SK-N-SH (cell line): ENCODE measurements at regions not wholly inside any gene's neighbourhood (a gene's known extent, or its start where the extent isn't known, plus 50 kb on each side); places are given as distances from the start of the nearest gene placed in this dataset.

ENCODE experiments used
- CTCF ChIA-PET: fragments of 300-600, 350-600 bp; formaldehyde crosslinking; extraction: SDS; loops from one replicate; lab custom pipeline; 2021; lab: Yijun Ruan, JAX
- POLR2A ChIA-PET: fragments of 350-600 bp; sonication (Branson Sonifier 250); formaldehyde crosslinking; extraction: SDS; loops from one replicate; lab custom pipeline; 2020; ENCODE audit warnings: antibody characterized with exemption, inconsistent platforms; lab: Yijun Ruan, JAX
- DNase-seq: peaks from one replicate; pipeline ENCODE4 v3.0.0; 2012
- H2AFZ ChIP-seq: fragments of 200-600 bp; sonication (generic); 2 replicates; pipeline ENCODE4 v1.8.1; 2016; ENCODE audit warnings: antibody characterized with exemption, mild to moderate bottlenecking, low read depth
- H3F3A ChIP-seq: fragments of 200-600 bp; sonication (generic); replicated peaks from 2 replicates; pipeline ENCODE3; 2016; ENCODE audit warnings: antibody characterized with exemption, mild to moderate bottlenecking; ENCODE audit not compliant: insufficient read depth
- H3K27ac ChIP-seq, 2 experiments: fragments of 200-500 bp in 1 of 2; fragments of 200-600 bp in 1 of 2; sonication (Bioruptor generic) in 1 of 2; sonication (generic), shearing (Covaris generic) in 1 of 2; 2 replicates each; pipeline versions ENCODE4 v1.5.1 to v1.6.1; 2014 to 2016; ENCODE audit warnings: low read depth in 2 of 2, inconsistent platforms in 1 of 2, low read length in 1 of 2, mild to moderate bottlenecking in 1 of 2, mixed read lengths in 1 of 2
- H3K27me3 ChIP-seq: fragments of 200-600 bp; sonication (generic), shearing (Covaris generic); 2 replicates; pipeline ENCODE4 v1.6.1; 2016; ENCODE audit warnings: mixed run types; ENCODE audit not compliant: insufficient read depth
- H3K36me3 ChIP-seq, 2 experiments: fragments of 200-500 bp in 1 of 2; fragments of 200-600 bp in 1 of 2; sonication (Bioruptor generic) in 1 of 2; sonication (generic) in 1 of 2; replicated peaks in 1 of 2; 2 replicates each; pipeline versions ENCODE3 to v1.5.1; 2014 to 2016; ENCODE audit warnings: low read length in 1 of 2, mild to moderate bottlenecking in 1 of 2; ENCODE audit not compliant: insufficient read depth in 2 of 2, control insufficient read depth in 1 of 2
- H3K4me1 ChIP-seq, 2 experiments: fragments of 200-500 bp in 1 of 2; fragments of 200-600 bp in 1 of 2; sonication (Bioruptor generic) in 1 of 2; sonication (generic), shearing (Covaris generic) in 1 of 2; 2 replicates each; pipeline versions ENCODE4 v1.5.1 to v1.6.1; 2014 to 2016; ENCODE audit warnings: low read depth in 1 of 2, low read length in 1 of 2, mixed run types in 1 of 2; ENCODE audit not compliant: insufficient read depth in 2 of 2, control insufficient read depth in 1 of 2
- H3K4me2 ChIP-seq: fragments of 200-600 bp; sonication (generic), shearing (Covaris generic); 2 replicates; pipeline ENCODE4 v1.6.1; 2017; ENCODE audit warnings: mixed run types
- H3K4me3 ChIP-seq, 2 experiments: fragments of 200-500 bp in 1 of 2; fragments of 200-600 bp in 1 of 2; sonication (Bioruptor generic) in 1 of 2; sonication (generic), shearing (Covaris generic) in 1 of 2; 2 replicates each; pipeline versions ENCODE4 v1.5.1 to v1.8.1; 2014 to 2016; ENCODE audit warnings: low read depth in 2 of 2, inconsistent platforms in 1 of 2, low read length in 1 of 2, mild to moderate bottlenecking in 1 of 2, mixed read lengths in 1 of 2, moderate library complexity in 1 of 2
- H3K79me2 ChIP-seq: fragments of 200-600 bp; sonication (generic); 2 replicates; pipeline ENCODE4 v1.8.1; 2017; ENCODE audit warnings: mild to moderate bottlenecking; ENCODE audit not compliant: insufficient read depth
- H3K9ac ChIP-seq: fragments of 200-600 bp; sonication (generic); 2 replicates; pipeline ENCODE4 v1.6.1; 2017; ENCODE audit warnings: mixed run types
- H3K9me2 ChIP-seq: fragments of 200-600 bp; sonication (generic); 2 replicates; pipeline ENCODE4 v1.6.1; 2017; ENCODE audit warnings: mixed run types
- H3K9me3 ChIP-seq: fragments of 200-600 bp; sonication (generic); 2 replicates; pipeline ENCODE4 v1.6.1; 2017; ENCODE audit warnings: mixed run types, mild to moderate bottlenecking, moderate library complexity
- H4K20me1 ChIP-seq: fragments of 200-600 bp; sonication (generic); 2 replicates; pipeline ENCODE4 v1.6.1; 2017; ENCODE audit warnings: mild to moderate bottlenecking, mixed run types; ENCODE audit not compliant: insufficient read depth
- CTCF ChIP-seq: fragments of 200-600 bp; sonication (generic); IDR thresholded peaks from 2 replicates; pipeline ENCODE4 v1.6.1; 2017; ENCODE audit warnings: antibody characterized with exemption, mild to moderate bottlenecking, moderate library complexity
- EP300 ChIP-seq, 2 experiments: IDR thresholded peaks; 2 replicates each; pipeline versions ENCODE4 v1.4.0 to v1.6.1; 2012; ENCODE audit warnings: borderline replicate concordance in 1 of 2, low read depth in 1 of 2, low read length in 1 of 2
- EZH2phosphoT487 ChIP-seq: fragments of 200-600 bp; sonication (generic); IDR thresholded peaks from 2 replicates; pipeline ENCODE4 v1.6.1; 2017; ENCODE audit warnings: low read depth, mixed run types, mild to moderate bottlenecking, antibody characterized with exemption, moderate library complexity, borderline replicate concordance
- FOSL2 ChIP-seq: IDR thresholded peaks from 2 replicates; pipeline ENCODE4 v1.4.0; 2012; ENCODE audit warnings: low read depth, mild to moderate bottlenecking, moderate library complexity, borderline replicate concordance
- FOXJ3 ChIP-seq: sonication (generic); formaldehyde crosslinking; IDR thresholded peaks from 2 replicates; pipeline ENCODE4 v1.5.1; 2020; ENCODE audit warnings: mild to moderate bottlenecking, missing genetic modification reagents
- FOXM1 ChIP-seq: IDR thresholded peaks from 2 replicates; pipeline ENCODE4 v1.4.0; 2012; ENCODE audit warnings: low read depth, mild to moderate bottlenecking
- GABPA ChIP-seq: IDR thresholded peaks from 2 replicates; pipeline ENCODE4 v1.4.0; 2012; ENCODE audit warnings: low read depth, mild to moderate bottlenecking
- MXI1 ChIP-seq: IDR thresholded peaks from 2 replicates; pipeline ENCODE4 v1.6.1; 2012; ENCODE audit warnings: mild to moderate bottlenecking, low read depth, low read length, improper control_type of control experiment
- NFIC ChIP-seq: IDR thresholded peaks from 2 replicates; pipeline ENCODE4 v1.4.0; 2012; ENCODE audit warnings: borderline replicate concordance
- PBX3 ChIP-seq: IDR thresholded peaks from 2 replicates; pipeline ENCODE4; 2012
- SIN3A ChIP-seq: IDR thresholded peaks from 2 replicates; pipeline ENCODE4 v1.6.1; 2012; ENCODE audit warnings: low read depth, mild to moderate bottlenecking, low read length, moderate library complexity, borderline replicate concordance
- SMC3 ChIP-seq: IDR thresholded peaks from 2 replicates; pipeline ENCODE4 v1.6.1; 2012; ENCODE audit warnings: low read depth, low read length, improper control_type of control experiment
- TAF1 ChIP-seq: IDR thresholded peaks from 2 replicates; pipeline ENCODE4 v1.6.1; 2012; ENCODE audit warnings: low read depth, mild to moderate bottlenecking, low read length, moderate library complexity, borderline replicate concordance
- TCF12 ChIP-seq: IDR thresholded peaks from 2 replicates; pipeline ENCODE4 v1.4.0; 2012
- ZBTB33 ChIP-seq: IDR thresholded peaks from 2 replicates; pipeline ENCODE4 v1.4.0; 2012; ENCODE audit warnings: low read depth, borderline replicate concordance
- WGBS: methylation state at CpG from one replicate; pipeline ENCODE4 v1.1.6; 2017; ENCODE audit warnings: low lambda C conversion rate; 5-methylcytosine and 5-hydroxymethylcytosine counted together

- CTCF ChIA-PET, result no interaction called here
- POLR2A ChIA-PET, result no interaction called here
- Histone ChIP-seq H3K27ac (no peak overlapping the region), H3K36me3 (no peaks in the 10 kb centered on the region), H3K79me2 (no peaks in the 10 kb centered on the region), H3K9me2 (no peaks in the 10 kb centered on the region), H3K4me3 (no peak overlapping the region), H2AFZ (no peak overlapping the region), H3K4me2 (no peak overlapping the region), H3K9ac (no peak overlapping the region), H3K4me1 (no peaks in the 10 kb centered on the region), H3K9me3 (no peaks in the 10 kb centered on the region), H3K27me3 (peaks cover 55% of the 10 kb centered on the region), H4K20me1 (no peaks in the 10 kb centered on the region), H3F3A (no peaks in the 10 kb centered on the region)
- 14% methylated on average over 17 of the region's 19 CpGs for WGBS
- no peak for DNase-seq
- TF ChIP-seq NFIC (no peak), FOXM1 (no peak), SIN3A (no peak), PBX3 (no peak), MXI1 (no peak), ZBTB33 (no peak), EP300 (IDR thresholded peaks at IDR 0.05; ENCODE audit: borderline replicate concordance in 1 of 2, low read depth in 1 of 2, low read length in 1 of 2) (no peak), GABPA (no peak), TAF1 (no peak), CTCF (no peak), FOSL2 (no peak), EZH2phosphoT487 (no peak), TCF12 (no peak), FOXJ3 (CRISPR knock-in tag) (no peak), SMC3 (no peak)
Measured at GRCh38 chr7:156050636-156051569, 238.6 kb upstream of the SHH start.
